KMS-11 (cell line): ENCODE measurements at regions not wholly inside any gene's neighbourhood (a gene's known extent, or its start where the extent isn't known, plus 50 kb on each side); places are given as distances from the start of the nearest gene placed in this dataset.

ENCODE experiments used
- H2AFZ ChIP-seq: fragments of 200-600 bp; sonication (generic); 2 replicates; pipeline ENCODE4 v1.6.1; 2016; ENCODE audit warnings: antibody characterized with exemption, mixed run types, low read depth
- H3K27ac ChIP-seq: fragments of 200-600 bp; sonication (generic); 2 replicates; pipeline ENCODE4 v1.6.1; 2016; ENCODE audit warnings: mild to moderate bottlenecking, mixed run types
- H3K27me3 ChIP-seq: fragments of 200-600 bp; sonication (generic); 2 replicates; pipeline ENCODE4 v1.6.1; 2017; ENCODE audit warnings: mild to moderate bottlenecking, low read depth, mixed run types, moderate library complexity; ENCODE audit not compliant: insufficient read depth
- H3K36me3 ChIP-seq: fragments of 200-600 bp; sonication (generic); 2 replicates; pipeline ENCODE4 v1.6.1; 2017; ENCODE audit warnings: mild to moderate bottlenecking, mixed run types; ENCODE audit not compliant: insufficient read depth
- H3K4me1 ChIP-seq: fragments of 200-600 bp; sonication (generic); 2 replicates; pipeline ENCODE4 v1.6.1; 2016; ENCODE audit warnings: mild to moderate bottlenecking, low read depth, mixed run types; ENCODE audit not compliant: poor library complexity, severe bottlenecking
- H3K4me2 ChIP-seq: fragments of 200-600 bp; sonication (generic); 2 replicates; pipeline ENCODE4 v1.7.0; 2016; ENCODE audit warnings: mild to moderate bottlenecking, mixed run types
- H3K4me3 ChIP-seq: fragments of 200-600 bp; sonication (generic); IDR thresholded peaks from 2 replicates; pipeline ENCODE4 v1.6.1; 2017; ENCODE audit warnings: low read depth, low read length, mixed read lengths; ENCODE audit not compliant: insufficient read depth
- H3K79me2 ChIP-seq: fragments of 200-600 bp; sonication (generic); 2 replicates; pipeline ENCODE4 v1.6.1; 2016; ENCODE audit warnings: low read depth, mixed run types; ENCODE audit not compliant: insufficient read depth
- H3K9ac ChIP-seq: fragments of 200-600 bp; sonication (generic); 2 replicates; pipeline ENCODE4 v1.6.1; 2016; ENCODE audit warnings: mild to moderate bottlenecking, mixed run types
- H4K20me1 ChIP-seq: fragments of 200-600 bp; sonication (generic); 2 replicates; pipeline ENCODE4 v1.6.1; 2016; ENCODE audit warnings: mild to moderate bottlenecking, mixed run types; ENCODE audit not compliant: insufficient read depth
- CTCF ChIP-seq: fragments of 200-600 bp; sonication (generic); conservative IDR thresholded peaks from 2 replicates; pipeline ENCODE4 v1.6.1; 2017; ENCODE audit warnings: low read depth, mild to moderate bottlenecking, antibody characterized with exemption, low read length, moderate library complexity, mixed read lengths

DNA sequence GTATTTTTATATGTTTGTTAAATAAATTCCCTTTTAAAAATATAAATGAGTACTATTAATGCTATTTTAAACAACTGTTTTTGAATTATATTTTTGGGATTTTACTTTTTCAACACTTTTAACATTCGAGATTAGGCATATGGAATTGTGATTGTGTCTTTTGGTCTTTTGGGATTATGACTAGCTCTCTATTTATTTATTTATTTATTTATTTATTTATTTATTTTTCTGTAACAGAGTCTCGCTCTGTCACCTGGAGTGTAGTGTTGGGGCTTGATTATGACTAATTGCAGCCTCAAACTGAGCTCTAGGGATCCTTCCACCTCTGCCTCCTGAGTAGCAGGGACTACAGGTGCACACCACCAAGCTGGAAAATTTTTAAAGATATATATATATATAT is 1101.6 kb downstream of the FAM133A start:
- Histone ChIP-seq H4K20me1 (no peaks in the 10 kb centered on the region), H3K36me3 (no peaks in the 10 kb centered on the region), H3K79me2 (no peaks in the 10 kb centered on the region), H3K4me3 (no peak overlapping the region), H3K4me2 (no peak overlapping the region), H3K9ac (no peak overlapping the region), H3K27ac (no peak overlapping the region), H2AFZ (no peak overlapping the region), H3K27me3 (no peaks in the 10 kb centered on the region), H3K4me1 (no peaks in the 10 kb centered on the region)
- no peak for TF ChIP-seq CTCF

GRCh38 chrX:94813541-94813940 is 1139.5 kb downstream of the FAM133A start:
- no peaks in the 10 kb centered on the region for H3K36me3 ChIP-seq
- H3K27ac ChIP-seq, result no peak overlapping the region
- H3K79me2 ChIP-seq, result no peaks in the 10 kb centered on the region
- H3K4me3 ChIP-seq, result no peak overlapping the region
- no peak for TF ChIP-seq CTCF
- H3K9ac ChIP-seq, result no peak overlapping the region
- no peak overlapping the region for H2AFZ ChIP-seq
- H3K27me3 ChIP-seq, result no peaks in the 10 kb centered on the region
- H3K4me2 ChIP-seq, result no peak overlapping the region
- no peaks in the 10 kb centered on the region for H4K20me1 ChIP-seq
- no peaks in the 10 kb centered on the region for H3K4me1 ChIP-seq

DNA sequence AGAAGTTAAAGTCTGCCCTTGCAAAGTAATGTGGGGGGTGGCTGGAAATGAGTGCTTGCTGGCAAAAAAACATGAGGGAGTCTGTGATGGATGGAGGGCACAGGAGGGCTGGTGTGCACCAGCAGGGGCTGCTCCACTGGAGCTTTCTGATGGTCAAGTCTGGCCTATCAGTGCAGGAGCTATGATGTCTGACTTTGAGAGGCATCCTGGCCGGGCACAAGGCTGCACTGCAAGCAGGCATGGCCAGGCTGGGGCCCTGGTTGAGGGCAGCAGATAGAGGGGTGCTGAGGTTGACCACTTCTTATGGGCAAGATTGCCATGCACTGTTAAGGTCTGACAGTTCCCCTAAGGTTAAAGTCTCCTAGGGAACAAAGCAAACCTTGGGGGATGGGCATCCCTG is 1140.2 kb downstream of the FAM133A start:
- H3K4me1 ChIP-seq, result no peaks in the 10 kb centered on the region
- no peaks in the 10 kb centered on the region for H3K36me3 ChIP-seq
- no peak overlapping the region for H2AFZ ChIP-seq
- H3K27ac ChIP-seq, result no peak overlapping the region
- H3K27me3 ChIP-seq, result no peaks in the 10 kb centered on the region
- no peak overlapping the region for H3K9ac ChIP-seq
- H3K4me3 ChIP-seq, result no peak overlapping the region
- no peaks in the 10 kb centered on the region for H3K79me2 ChIP-seq
- H4K20me1 ChIP-seq, result no peaks in the 10 kb centered on the region
- no peak overlapping the region for H3K4me2 ChIP-seq
- TF ChIP-seq CTCF, result no peak

DNA sequence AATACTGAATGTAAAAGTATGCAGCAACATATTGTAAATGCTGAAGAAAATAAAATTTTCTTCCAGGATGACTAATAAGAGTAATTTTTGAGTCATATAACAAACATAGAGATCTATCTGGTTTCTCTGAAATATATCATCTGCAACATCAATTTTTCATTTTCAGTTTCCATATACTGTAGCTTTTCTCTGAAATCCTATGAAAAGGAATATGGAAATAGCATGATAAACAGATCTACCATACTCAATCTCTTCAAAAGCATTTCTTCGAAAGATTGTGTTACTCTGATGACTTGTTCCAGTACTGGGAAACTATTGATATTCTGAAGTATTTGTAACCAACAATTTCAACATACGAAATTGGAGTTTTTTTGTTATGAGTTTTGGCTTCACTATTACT is 1156.7 kb downstream of the FAM133A start:
- no peaks in the 10 kb centered on the region for H3K4me1 ChIP-seq

More for the DNA sequence above, 1156.7 kb downstream of the FAM133A start:
- H3K9ac ChIP-seq, result no peak overlapping the region
- H3K79me2 ChIP-seq, result no peaks in the 10 kb centered on the region
- no peaks in the 10 kb centered on the region for H3K27me3 ChIP-seq
- H3K4me2 ChIP-seq, result no peak overlapping the region
- H2AFZ ChIP-seq, result no peak overlapping the region
- H3K4me3 ChIP-seq, result no peak overlapping the region
- TF ChIP-seq CTCF, result no peak
- H3K36me3 ChIP-seq, result no peaks in the 10 kb centered on the region
- no peak overlapping the region for H3K27ac ChIP-seq
- no peaks in the 10 kb centered on the region for H4K20me1 ChIP-seq
